PC-3 (cell line): ENCODE measurements at regions not wholly inside any gene's neighbourhood (a gene's known extent, or its start where the extent isn't known, plus 50 kb on each side); places are given as distances from the start of the nearest gene placed in this dataset.

Source experiments
- EZH2 ChIP-seq: fragments of 300-600 bp; sonication (generic); IDR thresholded peaks from one replicate; pipeline ENCODE4 v1.6.1; 2017; ENCODE audit warnings: antibody characterized with exemption, mild to moderate bottlenecking, low read length; ENCODE audit not compliant: unreplicated experiment
- EZH2phosphoT487 ChIP-seq: fragments of 300-600 bp; sonication (generic); IDR thresholded peaks from 2 replicates; pipeline ENCODE4 v1.6.1; 2018; ENCODE audit warnings: mild to moderate bottlenecking, antibody characterized with exemption, low read length, borderline replicate concordance
- TF ChIP-seq, protein P1 (sequence below): fragments of 300-600 bp; sonication (generic); conservative IDR thresholded peaks from 2 replicates; pipeline ENCODE4 v1.5.1; 2017; ENCODE audit warnings: antibody characterized with exemption, low read depth, mild to moderate bottlenecking, low read length

DNA sequence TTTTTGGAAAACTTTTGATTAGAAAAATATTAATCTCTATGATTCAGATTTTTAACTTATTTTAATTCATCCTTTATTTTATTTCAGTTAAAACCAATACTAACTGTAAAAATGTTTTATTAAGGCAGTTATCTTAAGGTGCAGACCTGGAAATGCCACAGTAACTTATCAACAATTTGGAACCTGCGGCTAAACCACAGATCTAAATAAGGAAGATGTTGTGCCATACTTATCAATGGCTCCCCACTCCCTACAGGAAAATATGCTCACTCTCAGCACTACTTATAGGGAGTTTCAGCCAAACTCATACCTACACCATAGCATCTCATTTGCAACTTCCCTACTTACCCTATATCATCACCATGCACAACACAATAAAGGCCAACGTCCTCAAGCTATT, 226.9 kb upstream of the KYNU start:
- TF ChIP-seq, protein P1, sequence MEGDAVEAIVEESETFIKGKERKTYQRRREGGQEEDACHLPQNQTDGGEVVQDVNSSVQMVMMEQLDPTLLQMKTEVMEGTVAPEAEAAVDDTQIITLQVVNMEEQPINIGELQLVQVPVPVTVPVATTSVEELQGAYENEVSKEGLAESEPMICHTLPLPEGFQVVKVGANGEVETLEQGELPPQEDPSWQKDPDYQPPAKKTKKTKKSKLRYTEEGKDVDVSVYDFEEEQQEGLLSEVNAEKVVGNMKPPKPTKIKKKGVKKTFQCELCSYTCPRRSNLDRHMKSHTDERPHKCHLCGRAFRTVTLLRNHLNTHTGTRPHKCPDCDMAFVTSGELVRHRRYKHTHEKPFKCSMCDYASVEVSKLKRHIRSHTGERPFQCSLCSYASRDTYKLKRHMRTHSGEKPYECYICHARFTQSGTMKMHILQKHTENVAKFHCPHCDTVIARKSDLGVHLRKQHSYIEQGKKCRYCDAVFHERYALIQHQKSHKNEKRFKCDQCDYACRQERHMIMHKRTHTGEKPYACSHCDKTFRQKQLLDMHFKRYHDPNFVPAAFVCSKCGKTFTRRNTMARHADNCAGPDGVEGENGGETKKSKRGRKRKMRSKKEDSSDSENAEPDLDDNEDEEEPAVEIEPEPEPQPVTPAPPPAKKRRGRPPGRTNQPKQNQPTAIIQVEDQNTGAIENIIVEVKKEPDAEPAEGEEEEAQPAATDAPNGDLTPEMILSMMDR = no peak
- TF ChIP-seq EZH2 = no peak
- no peak for TF ChIP-seq EZH2phosphoT487
